OCI-LY1 (cell line): ENCODE measurements at regions not wholly inside any gene's neighbourhood (a gene's known extent, or its start where the extent isn't known, plus 50 kb on each side); places are given as distances from the start of the nearest gene placed in this dataset.

ENCODE experiments used
- H2AFZ ChIP-seq: fragments of 200-600 bp; sonication (generic), shearing (Covaris generic); 2 replicates; pipeline ENCODE4 v1.6.0; 2014; ENCODE audit warnings: antibody characterized with exemption, mild to moderate bottlenecking, low read length
- H3F3A ChIP-seq: fragments of 200-600 bp; sonication (generic), shearing (Covaris generic); 2 replicates; pipeline ENCODE4 v1.6.0; 2014; ENCODE audit warnings: mild to moderate bottlenecking, antibody characterized with exemption, low read length, moderate library complexity; ENCODE audit not compliant: insufficient read depth
- H3K27ac ChIP-seq: fragments of 200-600 bp; sonication (generic); 2 replicates; pipeline ENCODE4 v1.5.1; 2014; ENCODE audit warnings: low read length, mixed run types, mild to moderate bottlenecking, low read depth; ENCODE audit not compliant: poor library complexity, severe bottlenecking
- H3K27me3 ChIP-seq: fragments of 200-600 bp; sonication (generic); 2 replicates; pipeline ENCODE4 v1.6.0; 2014; ENCODE audit warnings: antibody characterized with exemption, mild to moderate bottlenecking, low read length, moderate library complexity; ENCODE audit not compliant: insufficient read depth
- H3K36me3 ChIP-seq: fragments of 200-600 bp; sonication (generic); 2 replicates; pipeline ENCODE4 v1.6.1; 2014; ENCODE audit warnings: mild to moderate bottlenecking, antibody characterized with exemption, low read length, moderate library complexity, mixed read lengths; ENCODE audit not compliant: insufficient read depth
- H3K4me1 ChIP-seq: fragments of 200-600 bp; sonication (generic); 2 replicates; pipeline ENCODE4 v1.5.1; 2014; ENCODE audit warnings: mild to moderate bottlenecking, low read length, moderate library complexity; ENCODE audit not compliant: insufficient read depth, severe bottlenecking
- H3K4me2 ChIP-seq: fragments of 200-600 bp; sonication (generic), shearing (Covaris generic); 2 replicates; pipeline ENCODE4 v1.6.1; 2014; ENCODE audit warnings: low read length
- H3K4me3 ChIP-seq: fragments of 200-600 bp; sonication (generic); 2 replicates; pipeline ENCODE4 v1.5.1; 2014; ENCODE audit warnings: low read length, low read depth, mild to moderate bottlenecking, mixed read lengths; ENCODE audit not compliant: poor library complexity, severe bottlenecking
- H3K79me2 ChIP-seq: fragments of 200-600 bp; shearing (Covaris generic); 2 replicates; pipeline ENCODE4 v1.6.1; 2016; ENCODE audit warnings: mixed run types, low read length, mixed read lengths; ENCODE audit not compliant: insufficient read depth
- H3K9ac ChIP-seq: fragments of 200-600 bp; sonication (generic), shearing (Covaris generic); 2 replicates; pipeline ENCODE4 v1.6.1; 2014; ENCODE audit warnings: mild to moderate bottlenecking, low read length, mixed read lengths
- H3K9me2 ChIP-seq: fragments of 200-600 bp; sonication (generic), shearing (Covaris generic); 2 replicates; pipeline ENCODE4 v1.6.1; 2014; ENCODE audit warnings: low read depth, mild to moderate bottlenecking, low read length, mixed read lengths
- H3K9me3 ChIP-seq: fragments of 200-600 bp; shearing (Covaris generic); 2 replicates; pipeline ENCODE4 v1.6.1; 2014; ENCODE audit warnings: low read length, mixed read lengths
- H4K20me1 ChIP-seq: fragments of 200-600 bp; sonication (generic), shearing (Covaris generic); 2 replicates; pipeline ENCODE4 v1.6.0; 2016; ENCODE audit warnings: mild to moderate bottlenecking, low read length; ENCODE audit not compliant: insufficient read depth
- CTCF ChIP-seq: fragments of 200-600 bp; sonication (generic), shearing (Covaris generic); IDR thresholded peaks from 2 replicates; pipeline ENCODE4 v1.5.1; 2017; ENCODE audit warnings: mild to moderate bottlenecking, antibody characterized with exemption, low read length, moderate library complexity, mixed read lengths
- EZH2 ChIP-seq: fragments of 200-600 bp; sonication (generic), shearing (Covaris generic); IDR thresholded peaks from 2 replicates; pipeline ENCODE4 v1.8.0; 2017; ENCODE audit warnings: borderline replicate concordance, mixed run types, mild to moderate bottlenecking, antibody characterized with exemption, low read length, moderate library complexity, mixed read lengths

- Histone ChIP-seq H3K4me3 (no peak overlapping the region), H3K36me3 (no peaks in the 10 kb centered on the region), H3K9me3 (no peaks in the 10 kb centered on the region), H3F3A (no peaks in the 10 kb centered on the region), H3K4me1 (peaks cover 11% of the 10 kb centered on the region), H3K27ac (no peak overlapping the region), H3K27me3 (no peaks in the 10 kb centered on the region; the same call in 1 of the 2 replicates), H4K20me1 (no peaks in the 10 kb centered on the region), H2AFZ (no peak overlapping the region), H3K4me2 (no peak overlapping the region), H3K9ac (no peak overlapping the region), H3K9me2 (no peaks in the 10 kb centered on the region), H3K79me2 (no peaks in the 10 kb centered on the region)
- TF ChIP-seq CTCF (no peak), EZH2 (no peak)
Observed at GRCh38 chr3:72258361-72259141, 473.6 kb upstream of the PROK2 start.

GRCh38 chr3:72257738-72258137 is 472.8 kb upstream of the PROK2 start:
- no peaks in the 10 kb centered on the region for H3F3A ChIP-seq
- H3K9ac ChIP-seq = no peak overlapping the region
- H3K4me3 ChIP-seq = no peak overlapping the region
- no peaks in the 10 kb centered on the region for H4K20me1 ChIP-seq
- no peak overlapping the region for H2AFZ ChIP-seq
- H3K36me3 ChIP-seq = no peaks in the 10 kb centered on the region
- H3K79me2 ChIP-seq = no peaks in the 10 kb centered on the region
- no peaks in the 10 kb centered on the region; the same call in 1 of the 2 replicates for H3K27me3 ChIP-seq
- TF ChIP-seq CTCF = no peak
- TF ChIP-seq EZH2 = no peak
- no peak overlapping the region for H3K4me2 ChIP-seq
- no peak overlapping the region for H3K27ac ChIP-seq
- H3K9me2 ChIP-seq = no peaks in the 10 kb centered on the region
- peaks cover 11% of the 10 kb centered on the region for H3K4me1 ChIP-seq
- no peaks in the 10 kb centered on the region for H3K9me3 ChIP-seq

GRCh38 chr3:72257203-72257602 is 472.3 kb upstream of the PROK2 start:
- Histone ChIP-seq H3K36me3 (no peaks in the 10 kb centered on the region), H4K20me1 (no peaks in the 10 kb centered on the region), H3K4me1 (peaks cover 11% of the 10 kb centered on the region), H3K27me3 (peaks cover 2% of the 10 kb centered on the region; the same call in 1 of the 2 replicates), H3K9ac (no peak overlapping the region), H3K9me2 (no peaks in the 10 kb centered on the region), H3K27ac (no peak overlapping the region), H2AFZ (no peak overlapping the region), H3F3A (no peaks in the 10 kb centered on the region), H3K79me2 (no peaks in the 10 kb centered on the region), H3K9me3 (no peaks in the 10 kb centered on the region), H3K4me3 (no peak overlapping the region), H3K4me2 (no peak overlapping the region)
- TF ChIP-seq CTCF (no peak), EZH2 (no peak)
